Esophagus muscularis mucosa (tissue), 3 donors: ENCODE measurements at regions not wholly inside any gene's neighbourhood (a gene's known extent, or its start where the extent isn't known, plus 50 kb on each side); places are given as distances from the start of the nearest gene placed in this dataset.

Source experiments
- small RNA-seq, 3 donors: library from RNA; depleted of rRNA; stranded (forward); fragments of <200 nt; gene quantifications; one replicate each; pipeline ENCODE3, GENCODE V24; 2016

Small RNAs in the stretch of these regions (small RNA-seq; reads per million reads assigned to genes)
- gene AC140725.2 = 0 reads per million in 3 donors
- 0 reads per million in 3 donors for gene MIR6859-3
